Ishikawa (cell line): ENCODE measurements at regions not wholly inside any gene's neighbourhood (a gene's known extent, or its start where the extent isn't known, plus 50 kb on each side); places are given as distances from the start of the nearest gene placed in this dataset.

Experiments
- CEBPB ChIP-seq: IDR thresholded peaks from 2 replicates; pipeline ENCODE4 v1.6.1; 2012
- EGR1 ChIP-seq: IDR thresholded peaks from 2 replicates; pipeline ENCODE4 v1.6.1; 2012
- EP300 ChIP-seq: IDR thresholded peaks from 2 replicates; pipeline ENCODE4 v1.6.1; 2012; ENCODE audit warnings: borderline replicate concordance
- FOXM1 ChIP-seq: IDR thresholded peaks from 2 replicates; pipeline ENCODE4 v1.6.1; 2012; ENCODE audit warnings: low read depth, borderline replicate concordance
- NFIC ChIP-seq: IDR thresholded peaks from 2 replicates; pipeline ENCODE4 v1.6.1; 2012
- RAD21 ChIP-seq: IDR thresholded peaks from 2 replicates; pipeline ENCODE4 v1.6.1; 2012; ENCODE audit warnings: low read depth
- TAF1 ChIP-seq: IDR thresholded peaks from 2 replicates; pipeline ENCODE4 v1.6.1; 2012; ENCODE audit warnings: low read depth, mild to moderate bottlenecking
- TCF12 ChIP-seq: IDR thresholded peaks from 2 replicates; pipeline ENCODE4 v1.6.1; 2012; ENCODE audit warnings: low read depth
- TF ChIP-seq, protein P1 (sequence below): IDR thresholded peaks from 2 replicates; pipeline ENCODE4 v1.6.1; 2012
- TF ChIP-seq, protein P2 (sequence below): IDR thresholded peaks from 2 replicates; pipeline ENCODE4 v1.6.1; 2012; ENCODE audit warnings: low read depth, mild to moderate bottlenecking

DNA sequence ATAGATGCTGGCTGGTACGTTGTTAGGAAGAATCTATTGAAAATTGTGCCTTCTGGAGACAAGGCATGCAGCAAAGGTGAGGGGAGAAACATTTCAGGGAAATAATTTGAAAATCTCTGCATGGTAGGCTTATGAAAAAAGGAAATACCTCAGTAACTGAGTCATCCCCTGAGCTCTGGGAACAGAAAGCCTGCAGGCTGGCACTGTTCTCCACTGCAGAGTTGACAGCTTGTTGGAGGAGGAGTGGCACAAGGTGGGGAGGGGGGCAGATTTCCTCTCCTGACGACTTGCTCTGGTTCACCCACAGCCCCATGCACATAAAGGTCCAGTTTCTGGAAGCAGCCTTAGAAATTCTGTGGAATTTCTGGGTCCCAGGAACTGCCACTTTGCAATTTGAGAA lies 179.4 kb downstream of the ABHD5 start:
- TF ChIP-seq RAD21, result no peak
- no peak for TF ChIP-seq TAF1
- TF ChIP-seq CEBPB, result no peak
- TF ChIP-seq EP300, result no peak
- TF ChIP-seq, protein P1, sequence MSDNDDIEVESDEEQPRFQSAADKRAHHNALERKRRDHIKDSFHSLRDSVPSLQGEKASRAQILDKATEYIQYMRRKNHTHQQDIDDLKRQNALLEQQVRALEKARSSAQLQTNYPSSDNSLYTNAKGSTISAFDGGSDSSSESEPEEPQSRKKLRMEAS, result no peak
- TF ChIP-seq NFIC, result no peak
- TF ChIP-seq, protein P2, sequence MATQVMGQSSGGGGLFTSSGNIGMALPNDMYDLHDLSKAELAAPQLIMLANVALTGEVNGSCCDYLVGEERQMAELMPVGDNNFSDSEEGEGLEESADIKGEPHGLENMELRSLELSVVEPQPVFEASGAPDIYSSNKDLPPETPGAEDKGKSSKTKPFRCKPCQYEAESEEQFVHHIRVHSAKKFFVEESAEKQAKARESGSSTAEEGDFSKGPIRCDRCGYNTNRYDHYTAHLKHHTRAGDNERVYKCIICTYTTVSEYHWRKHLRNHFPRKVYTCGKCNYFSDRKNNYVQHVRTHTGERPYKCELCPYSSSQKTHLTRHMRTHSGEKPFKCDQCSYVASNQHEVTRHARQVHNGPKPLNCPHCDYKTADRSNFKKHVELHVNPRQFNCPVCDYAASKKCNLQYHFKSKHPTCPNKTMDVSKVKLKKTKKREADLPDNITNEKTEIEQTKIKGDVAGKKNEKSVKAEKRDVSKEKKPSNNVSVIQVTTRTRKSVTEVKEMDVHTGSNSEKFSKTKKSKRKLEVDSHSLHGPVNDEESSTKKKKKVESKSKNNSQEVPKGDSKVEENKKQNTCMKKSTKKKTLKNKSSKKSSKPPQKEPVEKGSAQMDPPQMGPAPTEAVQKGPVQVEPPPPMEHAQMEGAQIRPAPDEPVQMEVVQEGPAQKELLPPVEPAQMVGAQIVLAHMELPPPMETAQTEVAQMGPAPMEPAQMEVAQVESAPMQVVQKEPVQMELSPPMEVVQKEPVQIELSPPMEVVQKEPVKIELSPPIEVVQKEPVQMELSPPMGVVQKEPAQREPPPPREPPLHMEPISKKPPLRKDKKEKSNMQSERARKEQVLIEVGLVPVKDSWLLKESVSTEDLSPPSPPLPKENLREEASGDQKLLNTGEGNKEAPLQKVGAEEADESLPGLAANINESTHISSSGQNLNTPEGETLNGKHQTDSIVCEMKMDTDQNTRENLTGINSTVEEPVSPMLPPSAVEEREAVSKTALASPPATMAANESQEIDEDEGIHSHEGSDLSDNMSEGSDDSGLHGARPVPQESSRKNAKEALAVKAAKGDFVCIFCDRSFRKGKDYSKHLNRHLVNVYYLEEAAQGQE, result no peak
- TF ChIP-seq FOXM1, result no peak
- TF ChIP-seq EGR1, result no peak
- TF ChIP-seq TCF12, result no peak
